T-helper 1 cell treated with Interleukin-12 subunit alpha and Interleukin-12 subunit beta and Interleukin-4 antibody, amounts not matched to agents 30 μg/mL and 1 μg/mL, for 36 hours (primary cell): ENCODE measurements at regions not wholly inside any gene's neighbourhood (a gene's known extent, or its start where the extent isn't known, plus 50 kb on each side); places are given as distances from the start of the nearest gene placed in this dataset.
"Not testable (repeated sequence)": the region's sequence is repeated elsewhere in the genome, so short reads cannot be mapped to it uniquely, and the experiment has no call there.

Source experiments
- H3K27ac Mint-ChIP-seq: one replicate; pipeline ENCODE4 v1.8.0; 2021; ENCODE audit warnings: mild to moderate bottlenecking, mixed read lengths
- H3K27me3 Mint-ChIP-seq: one replicate; pipeline ENCODE4 v1.8.0; 2021; ENCODE audit warnings: low read depth, mixed read lengths
- H3K36me3 Mint-ChIP-seq: one replicate; pipeline ENCODE4 v1.8.0; 2021; ENCODE audit warnings: low read depth, mixed read lengths
- H3K4me1 Mint-ChIP-seq: one replicate; pipeline ENCODE4 v1.8.0; 2021; ENCODE audit warnings: low read depth, mixed read lengths
- H3K4me3 Mint-ChIP-seq: one replicate; pipeline ENCODE4 v1.8.0; 2021; ENCODE audit warnings: mild to moderate bottlenecking, moderate library complexity, mixed read lengths
- H3K9me3 Mint-ChIP-seq: one replicate; pipeline ENCODE4 v1.8.0; 2021; ENCODE audit warnings: mixed read lengths

DNA sequence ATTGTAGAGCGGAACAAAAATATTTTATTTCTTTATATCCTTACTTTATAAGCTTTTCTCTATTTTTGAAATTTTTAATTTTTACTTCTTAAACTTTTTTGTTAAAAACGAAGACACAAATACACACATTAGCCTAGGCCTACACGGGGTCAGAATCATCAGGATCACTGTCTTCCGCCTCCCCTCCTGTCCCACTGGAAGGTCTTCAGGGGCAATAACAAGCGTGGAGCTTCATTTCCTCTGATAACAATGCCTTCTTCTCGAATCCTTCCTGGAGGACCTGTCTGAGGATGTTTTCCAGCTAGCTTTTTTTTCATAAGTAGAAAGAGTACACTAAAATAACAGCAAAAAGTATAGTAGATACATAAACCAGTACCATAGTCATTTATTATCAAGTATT is 77.7 kb upstream of the DGKG start:
- H3K27ac Mint-ChIP-seq = no peak overlapping the region
- H3K27me3 Mint-ChIP-seq = no peaks in the 10 kb centered on the region
- no peaks in the 10 kb centered on the region for H3K36me3 Mint-ChIP-seq
- H3K4me1 Mint-ChIP-seq = no peaks in the 10 kb centered on the region
- H3K9me3 Mint-ChIP-seq = no peaks in the 10 kb centered on the region
- no peak overlapping the region for H3K4me3 Mint-ChIP-seq

- H3K4me1 Mint-ChIP-seq, H3K4me3 Mint-ChIP-seq, H3K27ac Mint-ChIP-seq, H3K36me3 Mint-ChIP-seq, H3K9me3 Mint-ChIP-seq, H3K27me3 Mint-ChIP-seq: not testable (repeated sequence)
These were observed 73.3 kb upstream of the DGKG start for GRCh38 chr3:186435332-186435731.

DNA sequence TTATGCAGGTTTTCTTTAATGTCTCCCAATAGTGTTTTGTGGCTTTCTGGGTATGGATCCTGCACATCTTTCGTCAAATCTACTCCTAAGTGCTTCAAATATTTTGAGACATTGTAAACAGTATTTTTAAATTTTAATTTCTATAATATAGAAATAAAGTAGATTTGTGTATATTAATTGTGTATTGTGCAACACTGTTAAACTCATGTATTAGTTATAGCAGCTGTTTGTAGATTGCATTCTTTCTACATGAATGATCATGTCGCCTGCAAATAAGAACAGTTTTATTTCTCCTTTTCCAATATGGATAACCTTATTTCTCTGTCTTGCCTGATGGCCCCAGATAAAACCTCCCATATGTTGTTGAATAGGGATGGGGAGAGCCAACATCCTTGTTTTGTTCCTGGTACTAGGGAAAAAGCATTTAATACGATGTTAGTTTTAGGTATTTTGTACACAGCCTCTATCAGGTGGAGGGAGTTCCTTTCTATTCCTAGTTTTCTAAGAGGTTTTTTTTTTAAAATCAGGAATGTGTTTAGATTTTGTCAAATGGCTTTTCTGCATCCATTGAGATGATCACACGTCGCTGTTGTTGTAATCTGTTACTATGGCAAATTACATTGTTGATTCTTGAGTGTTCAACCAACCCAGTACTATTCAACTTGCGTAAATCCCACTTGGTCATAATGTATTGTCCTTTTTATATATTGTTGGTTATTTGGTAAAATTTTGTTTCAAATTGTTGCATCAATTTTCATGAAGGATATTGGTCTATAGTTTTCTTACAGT is 71.1 kb upstream of the DGKG start:
- Mint-ChIP-seq H3K9me3 (no peaks in the 10 kb centered on the region), H3K27me3 (peaks cover 6% of the 10 kb centered on the region), H3K36me3 (no peaks in the 10 kb centered on the region), H3K4me3 (no peak overlapping the region), H3K4me1 (no peaks in the 10 kb centered on the region), H3K27ac (no peak overlapping the region)

GRCh38 chr3:186432189-186432588 is 70.2 kb upstream of the DGKG start:
- Mint-ChIP-seq H3K36me3 (no peaks in the 10 kb centered on the region), H3K4me3 (no peak overlapping the region), H3K27me3 (peaks cover 6% of the 10 kb centered on the region), H3K9me3 (no peaks in the 10 kb centered on the region), H3K27ac (no peak overlapping the region), H3K4me1 (no peaks in the 10 kb centered on the region)

DNA sequence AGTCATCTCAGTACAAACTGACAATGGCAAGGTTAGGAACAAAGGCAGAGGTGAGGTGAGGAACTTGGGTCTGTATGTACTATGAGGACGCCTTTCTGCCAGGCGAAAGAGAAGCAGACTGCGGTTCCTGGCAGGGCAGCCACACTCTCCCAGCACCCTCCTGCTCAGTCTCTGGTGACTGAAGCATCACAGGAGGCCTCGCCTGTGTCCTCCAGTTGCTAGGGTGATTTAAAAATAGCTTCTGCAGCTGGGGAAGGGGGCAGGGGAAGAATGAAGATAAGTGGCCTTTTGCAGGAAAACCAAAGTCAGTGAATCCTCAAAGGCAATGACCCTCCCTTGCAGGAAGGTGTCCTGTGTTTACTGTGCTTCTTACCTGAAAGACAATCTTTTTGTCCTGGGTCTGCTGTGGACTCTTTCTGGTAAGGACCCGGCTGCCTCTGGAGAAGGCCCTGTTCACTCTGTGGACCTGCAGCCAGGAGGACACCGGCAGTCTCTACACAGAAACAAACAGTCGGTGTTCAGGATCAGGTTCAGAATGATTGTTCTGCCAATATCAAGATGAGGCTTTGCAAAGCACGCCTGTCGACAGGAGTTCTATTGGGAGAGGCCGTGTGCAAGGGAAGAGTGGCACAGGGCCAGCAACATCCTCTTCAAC is 65.7 kb upstream of the DGKG start:
- Mint-ChIP-seq H3K27ac (no peak overlapping the region), H3K9me3 (no peaks in the 10 kb centered on the region), H3K36me3 (no peaks in the 10 kb centered on the region), H3K27me3 (peaks cover 4% of the 10 kb centered on the region), H3K4me3 (no peak overlapping the region), H3K4me1 (no peaks in the 10 kb centered on the region)

DNA sequence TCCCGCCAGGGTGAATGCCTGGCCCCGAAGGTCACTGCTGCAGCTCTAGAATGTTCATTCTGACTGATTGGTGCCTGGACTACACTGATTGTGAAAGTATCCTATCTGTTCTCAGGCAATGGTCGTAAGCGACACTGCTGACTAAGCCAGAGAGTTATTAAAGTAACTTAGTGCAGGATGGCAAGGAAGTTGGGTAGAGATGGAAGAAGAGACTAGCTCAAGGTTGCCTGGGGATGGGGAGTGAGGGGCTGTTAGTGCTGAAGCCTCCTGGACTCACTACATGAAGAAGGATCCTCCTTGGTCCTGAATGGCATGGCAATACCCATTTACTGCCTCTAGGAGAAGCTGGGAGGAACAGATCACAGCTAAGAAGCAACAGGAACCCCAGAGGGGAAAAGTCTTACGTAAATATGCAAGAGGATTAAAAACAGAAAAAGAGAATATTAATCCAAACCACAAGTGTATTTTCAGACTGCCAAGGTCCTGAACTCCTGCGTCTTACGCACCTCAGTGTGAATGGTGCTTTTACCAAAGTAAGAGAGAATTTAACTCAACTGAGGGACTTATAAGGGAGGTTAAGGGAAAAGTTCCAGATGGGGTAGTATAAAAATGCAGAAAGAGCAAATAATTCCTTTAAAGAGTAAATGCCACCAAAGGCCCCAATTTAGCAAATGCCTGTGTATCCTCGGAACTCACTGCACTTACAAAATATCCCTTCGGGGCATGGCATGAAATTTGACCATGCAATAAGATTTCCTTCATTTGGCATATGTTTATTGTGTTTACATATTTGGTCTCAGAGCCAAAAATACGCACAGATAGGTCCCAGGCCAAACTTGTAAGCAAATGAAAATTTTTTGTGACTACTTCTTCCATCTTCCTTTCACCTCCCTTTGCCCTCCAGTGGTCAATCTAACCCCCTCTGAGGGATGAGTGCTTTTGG is 64.0 kb upstream of the DGKG start:
- H3K4me3 Mint-ChIP-seq = no peak overlapping the region
- no peak overlapping the region for H3K27ac Mint-ChIP-seq
- H3K4me1 Mint-ChIP-seq = no peaks in the 10 kb centered on the region
- H3K27me3 Mint-ChIP-seq = peaks cover 4% of the 10 kb centered on the region
- no peaks in the 10 kb centered on the region for H3K36me3 Mint-ChIP-seq
- H3K9me3 Mint-ChIP-seq = no peaks in the 10 kb centered on the region

- H3K36me3 Mint-ChIP-seq = no peaks in the 10 kb centered on the region
- no peak overlapping the region for H3K27ac Mint-ChIP-seq
These were observed 59.9 kb upstream of the DGKG start for GRCh38 chr3:186421946-186422345.

DNA sequence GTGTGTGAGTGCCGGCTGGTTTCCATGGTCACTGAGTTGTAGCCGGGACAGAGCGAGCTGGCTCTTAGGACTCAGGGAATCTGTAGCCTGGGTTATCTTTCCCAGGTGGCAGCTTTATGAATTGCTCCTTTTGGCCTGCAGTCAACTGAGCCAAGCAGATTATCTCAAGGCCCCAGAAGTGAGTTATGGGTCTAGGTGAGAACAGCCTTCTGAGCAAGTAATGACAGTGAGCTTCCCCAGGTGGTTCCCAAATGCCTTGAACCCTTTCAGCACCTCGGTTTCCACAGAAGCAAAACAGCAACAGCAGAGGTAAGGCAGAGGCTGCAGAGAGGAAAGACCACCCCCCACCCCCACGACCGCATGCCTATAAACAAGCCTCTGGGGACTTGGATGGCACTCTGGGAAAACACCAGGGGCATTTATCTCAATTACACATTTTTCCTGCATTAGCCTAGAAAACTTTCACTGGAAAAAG is 56.7 kb upstream of the DGKG start:
- no peak overlapping the region for H3K4me3 Mint-ChIP-seq
- no peaks in the 10 kb centered on the region for H3K36me3 Mint-ChIP-seq
- peaks cover 11% of the 10 kb centered on the region for H3K4me1 Mint-ChIP-seq
- H3K9me3 Mint-ChIP-seq = no peaks in the 10 kb centered on the region
- peaks cover 3% of the 10 kb centered on the region for H3K27me3 Mint-ChIP-seq
- no peak overlapping the region for H3K27ac Mint-ChIP-seq

More at GRCh38 chr3:186421946-186422345, 59.9 kb upstream of the DGKG start:
- H3K4me1 Mint-ChIP-seq = peaks cover 3% of the 10 kb centered on the region
- no peaks in the 10 kb centered on the region for H3K9me3 Mint-ChIP-seq
- H3K4me3 Mint-ChIP-seq = no peak overlapping the region
- peaks cover 4% of the 10 kb centered on the region for H3K27me3 Mint-ChIP-seq

DNA sequence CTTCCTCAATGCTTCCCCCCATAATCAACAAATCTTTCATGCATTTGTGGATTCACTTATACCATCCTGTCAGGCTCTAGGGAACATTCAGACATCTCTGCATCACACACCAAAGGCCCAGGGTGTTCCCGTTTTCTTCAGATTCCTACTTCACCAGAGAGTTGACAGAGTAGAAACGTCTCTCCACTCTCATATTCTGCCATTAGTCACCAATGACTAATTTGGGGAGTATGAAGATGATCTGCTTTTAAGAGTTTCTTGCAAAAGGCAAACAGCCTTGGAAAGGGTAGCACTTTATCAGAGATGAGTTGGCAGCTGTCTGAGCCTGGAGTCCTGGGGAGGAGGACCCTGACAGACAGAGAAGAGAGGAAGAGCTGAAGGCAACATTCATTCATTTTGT is 55.8 kb upstream of the DGKG start:
- no peak overlapping the region for H3K4me3 Mint-ChIP-seq
- peaks cover 12% of the 10 kb centered on the region for H3K4me1 Mint-ChIP-seq
- H3K27me3 Mint-ChIP-seq = no peaks in the 10 kb centered on the region
- H3K36me3 Mint-ChIP-seq = no peaks in the 10 kb centered on the region
- no peaks in the 10 kb centered on the region for H3K9me3 Mint-ChIP-seq
- no peak overlapping the region for H3K27ac Mint-ChIP-seq

GRCh38 chr3:186414735-186415419 is 52.8 kb upstream of the DGKG start:
- no peak overlapping the region for H3K4me3 Mint-ChIP-seq
- H3K4me1 Mint-ChIP-seq = peaks cover 12% of the 10 kb centered on the region
- H3K27ac Mint-ChIP-seq = no peak overlapping the region
- H3K36me3 Mint-ChIP-seq = no peaks in the 10 kb centered on the region
- H3K27me3 Mint-ChIP-seq = peaks cover 5% of the 10 kb centered on the region
- H3K9me3 Mint-ChIP-seq = no peaks in the 10 kb centered on the region

DNA sequence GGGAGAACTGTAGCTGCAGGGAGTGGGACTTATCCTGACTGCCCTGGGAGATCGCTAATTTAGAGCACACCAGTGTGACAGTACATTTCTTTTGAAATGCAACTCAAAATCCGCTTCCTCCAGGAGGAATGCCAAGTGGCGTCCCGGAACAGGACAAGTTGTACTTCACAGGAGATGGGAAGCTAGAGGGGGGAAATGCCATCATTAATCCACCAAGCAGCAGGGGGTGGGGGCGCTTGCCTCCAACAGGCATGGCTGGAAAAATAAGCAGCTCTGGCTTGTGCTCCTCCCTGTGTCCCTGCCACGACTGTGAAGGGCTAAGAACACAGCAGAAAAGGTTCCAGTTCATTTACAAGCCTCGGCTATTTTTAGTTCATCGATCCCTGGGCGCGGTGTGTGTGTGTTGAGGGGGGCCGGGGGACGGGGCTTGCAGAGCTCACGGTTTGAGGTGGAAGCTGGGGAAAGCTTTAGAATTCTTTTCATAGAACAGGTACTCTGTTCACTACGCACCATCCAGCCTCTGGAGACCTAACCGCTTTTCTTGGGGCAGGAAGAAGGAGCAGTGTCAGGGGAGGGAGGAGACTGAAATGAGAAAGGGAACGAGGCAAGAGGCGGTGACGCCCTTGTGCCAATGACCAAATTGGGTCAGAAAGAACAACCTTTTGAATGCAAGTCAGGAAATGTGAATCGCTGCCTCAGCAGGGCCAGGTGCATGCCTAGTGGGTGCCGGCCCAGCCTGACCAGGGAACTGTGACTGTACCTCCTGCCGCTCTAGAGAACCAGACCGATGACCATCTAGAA is 51.8 kb upstream of the DGKG start:
- Mint-ChIP-seq H3K36me3 (no peaks in the 10 kb centered on the region), H3K4me3 (peak overlapping the region; percentile 33), H3K9me3 (no peaks in the 10 kb centered on the region), H3K27ac (no peak overlapping the region), H3K27me3 (peaks cover 9% of the 10 kb centered on the region), H3K4me1 (peaks cover 12% of the 10 kb centered on the region)

DNA sequence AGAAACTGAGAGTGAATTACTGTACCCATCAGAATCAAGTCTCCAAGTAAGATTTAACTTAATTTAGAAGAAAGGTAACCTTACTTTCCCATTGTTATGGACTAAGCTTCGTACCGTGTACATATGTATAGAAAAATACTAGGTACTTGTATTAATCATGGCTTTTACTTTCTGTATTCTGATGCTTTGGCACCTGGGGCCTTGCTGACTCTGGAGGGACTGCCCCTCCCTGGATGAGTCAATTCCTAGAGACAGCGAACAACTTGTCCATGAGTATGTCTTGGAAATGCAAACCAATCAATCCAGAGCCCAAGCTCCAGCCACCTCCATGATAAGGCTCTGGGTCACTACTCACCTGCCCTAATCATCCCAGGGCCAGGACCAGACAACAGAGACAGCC is 50.0 kb upstream of the DGKG start:
- no peaks in the 10 kb centered on the region for H3K9me3 Mint-ChIP-seq
- no peaks in the 10 kb centered on the region for H3K36me3 Mint-ChIP-seq
- H3K4me1 Mint-ChIP-seq = peaks cover 9% of the 10 kb centered on the region
- H3K4me3 Mint-ChIP-seq = no peak overlapping the region
- peaks cover 9% of the 10 kb centered on the region for H3K27me3 Mint-ChIP-seq
- H3K27ac Mint-ChIP-seq = no peak overlapping the region
